GM12872 (cell line): ENCODE measurements at regions not wholly inside any gene's neighbourhood (a gene's known extent, or its start where the extent isn't known, plus 50 kb on each side); places are given as distances from the start of the nearest gene placed in this dataset.

ENCODE experiments used
- CTCF ChIP-seq: IDR thresholded peaks from 3 replicates; pipeline ENCODE4 v1.5.1; 2011; ENCODE audit warnings: low read depth, mild to moderate bottlenecking, low read length, moderate library complexity; ENCODE audit not compliant: insufficient read depth

- TF ChIP-seq CTCF = no peak
Observed at GRCh38 chr20:52704553-52704952, 267.6 kb upstream of the TSHZ2 start.

GRCh38 chr20:52688345-52688744 lies 283.8 kb upstream of the TSHZ2 start:
- no peak for TF ChIP-seq CTCF

- TF ChIP-seq CTCF = no peak
Observed at GRCh38 chr20:52684905-52685304, 287.3 kb upstream of the TSHZ2 start.

- no peak for TF ChIP-seq CTCF
Observed at GRCh38 chr20:52684176-52684575, 288.0 kb upstream of the TSHZ2 start.

- TF ChIP-seq CTCF = no peak
Observed at GRCh38 chr20:52683761-52684160, 288.4 kb upstream of the TSHZ2 start.

- no peak for TF ChIP-seq CTCF
Observed at GRCh38 chr20:52682237-52682636, 289.9 kb upstream of the TSHZ2 start.

- TF ChIP-seq CTCF = no peak
Observed at GRCh38 chr20:52681288-52681687, 290.9 kb upstream of the TSHZ2 start.

- no peak for TF ChIP-seq CTCF
Observed at GRCh38 chr20:52677216-52677615, 294.9 kb upstream of the TSHZ2 start.
